Hepatocyte (in vitro differentiated cells): ENCODE measurements at regions not wholly inside any gene's neighbourhood (a gene's known extent, or its start where the extent isn't known, plus 50 kb on each side); places are given as distances from the start of the nearest gene placed in this dataset.
"Not testable (repeated sequence)": the region's sequence is repeated elsewhere in the genome, so short reads cannot be mapped to it uniquely, and the experiment has no call there.

Source experiments
- DNase-seq: peaks from one replicate; pipeline ENCODE4 v3.0.0-alpha.2; 2016; ENCODE audit warnings: low spot score
- H2AFZ ChIP-seq: fragments of 200-600 bp; sonication (generic); 2 replicates; pipeline ENCODE4 v1.6.0; 2016; ENCODE audit warnings: antibody characterized with exemption, mild to moderate bottlenecking
- H3K27ac ChIP-seq: fragments of 200-600 bp; sonication (generic); 2 replicates; pipeline ENCODE4 v1.5.1; 2016; ENCODE audit warnings: mild to moderate bottlenecking
- H3K27me3 ChIP-seq: fragments of 200-600 bp; sonication (generic); 2 replicates; pipeline ENCODE4 v1.6.1; 2016
- H3K36me3 ChIP-seq: fragments of 200-600 bp; sonication (generic); replicated peaks from 2 replicates; pipeline ENCODE4 v1.5.1; 2016; ENCODE audit warnings: low read depth; ENCODE audit not compliant: insufficient read depth
- H3K4me1 ChIP-seq: fragments of 200-600 bp; sonication (generic); 2 replicates; pipeline ENCODE4 v1.5.1; 2016; ENCODE audit warnings: mild to moderate bottlenecking, moderate library complexity; ENCODE audit not compliant: insufficient read depth
- H3K4me2 ChIP-seq: fragments of 200-600 bp; sonication (generic); 2 replicates; pipeline ENCODE4 v1.6.0; 2016
- H3K4me3 ChIP-seq: fragments of 200-600 bp; sonication (generic); 2 replicates; pipeline ENCODE4 v1.5.1; 2016; ENCODE audit warnings: mild to moderate bottlenecking
- H3K79me2 ChIP-seq: fragments of 200-600 bp; sonication (generic); 2 replicates; pipeline ENCODE4 v1.6.0; 2017; ENCODE audit warnings: mild to moderate bottlenecking
- H3K9me2 ChIP-seq: fragments of 200-600 bp; sonication (generic); replicated peaks from 2 replicates; pipeline ENCODE4 v1.6.0; 2017; ENCODE audit warnings: mild to moderate bottlenecking; ENCODE audit not compliant: insufficient read depth
- H3K9me3 ChIP-seq: fragments of 200-600 bp; sonication (generic); 2 replicates; pipeline ENCODE4 v1.5.1; 2016; ENCODE audit warnings: low read depth, mild to moderate bottlenecking
- H4K20me1 ChIP-seq: fragments of 200-600 bp; sonication (generic); 2 replicates; pipeline ENCODE4 v1.6.0; 2016; ENCODE audit warnings: mild to moderate bottlenecking; ENCODE audit not compliant: insufficient read depth, poor library complexity, severe bottlenecking
- EZH2 ChIP-seq: fragments of 200-600 bp; sonication (generic); IDR thresholded peaks from 2 replicates; pipeline ENCODE4 v1.6.1; 2016; ENCODE audit warnings: antibody characterized with exemption, mild to moderate bottlenecking, borderline replicate concordance
- EZH2phosphoT487 ChIP-seq: fragments of 200-600 bp; sonication (generic); IDR thresholded peaks from one replicate; pipeline ENCODE4 v1.6.1; 2018; ENCODE audit warnings: antibody characterized with exemption, mild to moderate bottlenecking, low read depth, moderate library complexity; ENCODE audit not compliant: unreplicated experiment, severe bottlenecking
- WGBS: methylation state at CpG from one replicate; pipeline ENCODE4 v1.1.6; 2016; ENCODE audit warnings: low lambda C conversion rate; ENCODE audit errors: missing lambda C conversion rate; 5-methylcytosine and 5-hydroxymethylcytosine counted together
- TF ChIP-seq, protein P1 (sequence below): fragments of 200-600 bp; sonication (generic); IDR thresholded peaks from 2 replicates; pipeline ENCODE4 v1.5.1; 2016; ENCODE audit warnings: antibody characterized with exemption, mild to moderate bottlenecking; ENCODE audit not compliant: poor library complexity

DNA sequence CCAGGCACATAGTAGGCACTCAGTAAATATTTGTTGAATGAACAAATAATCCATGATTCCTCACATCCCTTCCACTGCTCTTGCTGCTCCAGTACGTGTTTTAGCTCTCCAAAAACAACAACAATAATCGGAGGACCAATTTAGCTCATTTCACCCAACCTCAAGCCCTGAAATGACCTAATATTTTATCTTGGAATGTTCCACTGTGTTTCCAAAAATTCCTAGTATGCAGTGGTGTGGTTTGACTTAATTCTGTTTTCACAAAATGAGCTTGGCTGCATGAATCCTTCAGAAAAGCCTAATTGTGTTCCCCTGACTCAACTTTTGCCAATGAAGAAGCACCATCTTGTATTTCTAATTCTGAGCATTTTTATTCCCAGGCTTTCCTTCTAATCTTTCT is 168.0 kb upstream of the PHACTR1 start:
- no peak overlapping the region for H3K4me3 ChIP-seq
- DNase-seq, result no peak
- H3K9me3 ChIP-seq, result no peaks in the 10 kb centered on the region
- H3K4me1 ChIP-seq, result no peaks in the 10 kb centered on the region
- H3K27me3 ChIP-seq, result no peaks in the 10 kb centered on the region
- no peak for TF ChIP-seq EZH2
- TF ChIP-seq, protein P1, sequence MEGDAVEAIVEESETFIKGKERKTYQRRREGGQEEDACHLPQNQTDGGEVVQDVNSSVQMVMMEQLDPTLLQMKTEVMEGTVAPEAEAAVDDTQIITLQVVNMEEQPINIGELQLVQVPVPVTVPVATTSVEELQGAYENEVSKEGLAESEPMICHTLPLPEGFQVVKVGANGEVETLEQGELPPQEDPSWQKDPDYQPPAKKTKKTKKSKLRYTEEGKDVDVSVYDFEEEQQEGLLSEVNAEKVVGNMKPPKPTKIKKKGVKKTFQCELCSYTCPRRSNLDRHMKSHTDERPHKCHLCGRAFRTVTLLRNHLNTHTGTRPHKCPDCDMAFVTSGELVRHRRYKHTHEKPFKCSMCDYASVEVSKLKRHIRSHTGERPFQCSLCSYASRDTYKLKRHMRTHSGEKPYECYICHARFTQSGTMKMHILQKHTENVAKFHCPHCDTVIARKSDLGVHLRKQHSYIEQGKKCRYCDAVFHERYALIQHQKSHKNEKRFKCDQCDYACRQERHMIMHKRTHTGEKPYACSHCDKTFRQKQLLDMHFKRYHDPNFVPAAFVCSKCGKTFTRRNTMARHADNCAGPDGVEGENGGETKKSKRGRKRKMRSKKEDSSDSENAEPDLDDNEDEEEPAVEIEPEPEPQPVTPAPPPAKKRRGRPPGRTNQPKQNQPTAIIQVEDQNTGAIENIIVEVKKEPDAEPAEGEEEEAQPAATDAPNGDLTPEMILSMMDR, result no peak
- no peak for TF ChIP-seq EZH2phosphoT487
- 68% methylated on average over 2 of the region's 2 CpGs for WGBS
- H3K9me2 ChIP-seq, result no peaks in the 10 kb centered on the region
- no peak overlapping the region for H3K4me2 ChIP-seq
- no peaks in the 10 kb centered on the region for H3K79me2 ChIP-seq
- H3K36me3 ChIP-seq, result no peaks in the 10 kb centered on the region
- no peak overlapping the region for H2AFZ ChIP-seq
- no peaks in the 10 kb centered on the region for H4K20me1 ChIP-seq
- no peak overlapping the region for H3K27ac ChIP-seq

DNA sequence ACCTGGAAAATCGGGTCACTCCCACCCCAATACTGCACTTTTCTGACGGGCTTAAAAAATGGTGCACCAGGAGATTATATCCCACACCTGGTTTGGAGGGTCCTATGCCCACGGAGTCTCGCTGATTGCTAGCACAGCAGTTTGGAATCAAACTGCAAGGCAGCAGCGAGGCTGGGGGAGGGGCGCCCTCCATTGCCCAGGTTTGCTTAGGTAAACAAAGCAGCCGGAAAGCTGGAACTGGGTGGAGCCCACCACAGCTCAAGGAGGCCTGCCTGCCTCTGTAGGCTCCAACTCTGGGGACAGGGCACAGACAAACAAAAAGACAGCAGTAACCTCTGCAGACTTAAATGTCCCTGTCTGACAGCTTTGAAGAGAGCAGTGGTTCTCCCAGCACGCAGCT is 167.1 kb upstream of the PHACTR1 start:
- WGBS, result 89% methylated on average over 8 of the region's 8 CpGs
- DNase-seq, H3K27me3 ChIP-seq, H3K79me2 ChIP-seq, H3K36me3 ChIP-seq, H3K27ac ChIP-seq, H3K9me3 ChIP-seq, H2AFZ ChIP-seq, H3K9me2 ChIP-seq, H3K4me3 ChIP-seq, H3K4me2 ChIP-seq, H4K20me1 ChIP-seq, H3K4me1 ChIP-seq: not testable (repeated sequence)

DNA sequence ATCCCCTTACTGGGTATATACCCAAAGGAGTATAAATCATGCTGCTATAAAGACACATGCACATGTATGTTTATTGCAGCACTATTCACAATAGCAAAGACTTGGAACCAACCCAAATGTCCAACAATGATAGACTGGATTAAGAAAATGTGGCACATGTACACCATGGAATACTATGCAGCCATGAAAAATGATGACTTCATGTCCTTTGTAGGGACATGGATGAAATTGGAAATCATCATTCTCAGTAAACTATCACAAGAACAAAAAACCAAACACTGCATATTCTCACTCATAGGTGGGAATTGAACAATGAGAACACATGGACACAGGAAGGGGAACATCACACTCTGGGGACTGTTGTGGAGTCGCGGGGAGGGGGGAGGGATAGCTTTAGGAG is 161.7 kb upstream of the PHACTR1 start:
- not testable (repeated sequence) for DNase-seq, H3K4me3 ChIP-seq, H3K27ac ChIP-seq, H3K9me2 ChIP-seq, H3K79me2 ChIP-seq, H3K9me3 ChIP-seq, H3K27me3 ChIP-seq, H3K4me2 ChIP-seq, H3K4me1 ChIP-seq, H2AFZ ChIP-seq, H3K36me3 ChIP-seq, H4K20me1 ChIP-seq
- 96% methylated on average over 2 of the region's 2 CpGs for WGBS

- Histone ChIP-seq H3K4me2 (no peak overlapping the region), H3K36me3 (no peaks in the 10 kb centered on the region), H3K9me3 (no peaks in the 10 kb centered on the region), H3K27ac (no peak overlapping the region), H3K4me1 (no peaks in the 10 kb centered on the region), H3K4me3 (no peak overlapping the region), H3K9me2 (no peaks in the 10 kb centered on the region), H3K79me2 (no peaks in the 10 kb centered on the region), H3K27me3 (no peaks in the 10 kb centered on the region), H4K20me1 (no peaks in the 10 kb centered on the region), H2AFZ (no peak overlapping the region)
- 95% methylated on average over 2 of the region's 2 CpGs for WGBS
- DNase-seq, result no peak
- TF ChIP-seq, protein P1, result no peak
- TF ChIP-seq EZH2 (no peak), EZH2phosphoT487 (no peak)
These were observed 161.3 kb upstream of the PHACTR1 start for GRCh38 chr6:12555267-12555666.

- no peaks in the 10 kb centered on the region for H3K36me3 ChIP-seq
- no peak overlapping the region for H3K27ac ChIP-seq
- TF ChIP-seq, protein P1, result no peak
- TF ChIP-seq EZH2phosphoT487, result no peak
- TF ChIP-seq EZH2, result no peak
- H3K9me2 ChIP-seq, result no peaks in the 10 kb centered on the region
- no peaks in the 10 kb centered on the region for H4K20me1 ChIP-seq
- H2AFZ ChIP-seq, result no peak overlapping the region
- no peak overlapping the region for H3K4me2 ChIP-seq
- H3K4me1 ChIP-seq, result no peaks in the 10 kb centered on the region
- no peaks in the 10 kb centered on the region for H3K27me3 ChIP-seq
- H3K4me3 ChIP-seq, result no peak overlapping the region
- WGBS, result 89% methylated on average over 3 of the region's 3 CpGs
- H3K79me2 ChIP-seq, result no peaks in the 10 kb centered on the region
- no peak for DNase-seq
- no peaks in the 10 kb centered on the region for H3K9me3 ChIP-seq
These were observed 160.8 kb upstream of the PHACTR1 start for GRCh38 chr6:12555781-12556180.
